Esophagus squamous epithelium (tissue), 4 donors: ENCODE measurements at regions not wholly inside any gene's neighbourhood (a gene's known extent, or its start where the extent isn't known, plus 50 kb on each side); places are given as distances from the start of the nearest gene placed in this dataset.

ENCODE experiments used
- CTCF ChIP-seq, 6 experiments: fragments of 450-650 bp in 4 of 6; fragments of 200-600 bp in 2 of 6; sonication (generic) in 2 of 6; IDR thresholded peaks; one replicate each; pipeline ENCODE4 v1.5.1; 2016 to 2019; ENCODE audit warnings: antibody characterized with exemption in 6 of 6, mild to moderate bottlenecking in 4 of 6, moderate library complexity in 4 of 6
- POLR2A ChIP-seq, 4 donors: fragments of 450-650 bp; IDR thresholded peaks; one replicate each; pipeline ENCODE4 v1.6.1; 2017; ENCODE audit warnings: antibody characterized with exemption in 4 of 4, mild to moderate bottlenecking in 4 of 4, moderate library complexity in 3 of 4

- TF ChIP-seq CTCF (IDR thresholded peaks at IDR 0.05), result no peak
- TF ChIP-seq POLR2A (IDR thresholded peaks at IDR 0.05), result no peak
Observed at GRCh38 chr1:29439615-29440014, 203.3 kb downstream of the PTPRU start.
